Stomach (tissue), 4 donors: ENCODE measurements at regions not wholly inside any gene's neighbourhood (a gene's known extent, or its start where the extent isn't known, plus 50 kb on each side); places are given as distances from the start of the nearest gene placed in this dataset.

ENCODE experiments used
- POLR2A ChIP-seq, 4 donors: fragments of 450-650 bp; IDR thresholded peaks; one replicate each; pipeline ENCODE4 v1.6.1; 2016; ENCODE audit warnings: antibody characterized with exemption in 4 of 4, control low read depth in 2 of 4, mild to moderate bottlenecking in 1 of 4, moderate library complexity in 1 of 4
- POLR2AphosphoS5 ChIP-seq, 3 donors: sonication (generic); formaldehyde crosslinking; IDR thresholded peaks; one replicate each; pipeline ENCODE4 v1.6.1; 2016; ENCODE audit warnings: antibody characterized with exemption in 3 of 3
- TF ChIP-seq, protein P1 (sequence below), 7 experiments: fragments of 450-650 bp in 4 of 7; fragments of 200-600 bp in 3 of 7; sonication (generic) in 3 of 7; IDR thresholded peaks; one replicate each; pipeline ENCODE4 v1.5.1; 2016 to 2019; ENCODE audit warnings: antibody characterized with exemption in 7 of 7, control low read depth in 2 of 7, mild to moderate bottlenecking in 1 of 7

- TF ChIP-seq, protein P1, sequence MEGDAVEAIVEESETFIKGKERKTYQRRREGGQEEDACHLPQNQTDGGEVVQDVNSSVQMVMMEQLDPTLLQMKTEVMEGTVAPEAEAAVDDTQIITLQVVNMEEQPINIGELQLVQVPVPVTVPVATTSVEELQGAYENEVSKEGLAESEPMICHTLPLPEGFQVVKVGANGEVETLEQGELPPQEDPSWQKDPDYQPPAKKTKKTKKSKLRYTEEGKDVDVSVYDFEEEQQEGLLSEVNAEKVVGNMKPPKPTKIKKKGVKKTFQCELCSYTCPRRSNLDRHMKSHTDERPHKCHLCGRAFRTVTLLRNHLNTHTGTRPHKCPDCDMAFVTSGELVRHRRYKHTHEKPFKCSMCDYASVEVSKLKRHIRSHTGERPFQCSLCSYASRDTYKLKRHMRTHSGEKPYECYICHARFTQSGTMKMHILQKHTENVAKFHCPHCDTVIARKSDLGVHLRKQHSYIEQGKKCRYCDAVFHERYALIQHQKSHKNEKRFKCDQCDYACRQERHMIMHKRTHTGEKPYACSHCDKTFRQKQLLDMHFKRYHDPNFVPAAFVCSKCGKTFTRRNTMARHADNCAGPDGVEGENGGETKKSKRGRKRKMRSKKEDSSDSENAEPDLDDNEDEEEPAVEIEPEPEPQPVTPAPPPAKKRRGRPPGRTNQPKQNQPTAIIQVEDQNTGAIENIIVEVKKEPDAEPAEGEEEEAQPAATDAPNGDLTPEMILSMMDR (IDR thresholded peaks at IDR 0.05): no peak
- TF ChIP-seq POLR2AphosphoS5 (IDR thresholded peaks at IDR 0.05) (no peak), POLR2A (IDR thresholded peaks at IDR 0.05) (no peak)
These were observed 74.4 kb upstream of the KLHL25 start for GRCh38 chr15:85869124-85869523.
